ENCODE measurements at regions not wholly inside any gene's neighbourhood (a gene's known extent, or its start where the extent isn't known, plus 50 kb on each side); places are given as distances from the start of the nearest gene placed in this dataset.

- no peak for DNase-seq (ENCODE audit: low read depth in 2 of 2)
These were observed 385.7 kb upstream of the NR2F2 start for GRCh38 chr15:95944661-95945255.

- DNase-seq (ENCODE audit: low read depth in 2 of 2), result no peak
These were observed 384.3 kb upstream of the NR2F2 start for GRCh38 chr15:95946241-95946640.

- no peak for DNase-seq (ENCODE audit: low read depth in 2 of 2)
These were observed 383.6 kb upstream of the NR2F2 start for GRCh38 chr15:95946926-95947325.

GRCh38 chr15:95948411-95948810, 382.1 kb upstream of the NR2F2 start:
- no peak for DNase-seq (ENCODE audit: low read depth in 2 of 2)

- no peak for DNase-seq (ENCODE audit: low read depth in 2 of 2)
These were observed 377.5 kb upstream of the NR2F2 start for GRCh38 chr15:95953032-95953431.

GRCh38 chr15:95957861-95958260, 372.6 kb upstream of the NR2F2 start:
- DNase-seq (ENCODE audit: low read depth in 2 of 2), result no peak

GRCh38 chr15:95958382-95958781, 372.1 kb upstream of the NR2F2 start:
- no peak for DNase-seq (ENCODE audit: low read depth in 2 of 2)

GRCh38 chr15:95968856-95969255, 361.6 kb upstream of the NR2F2 start:
- DNase-seq (ENCODE audit: low read depth in 2 of 2), result no peak

- DNase-seq (ENCODE audit: low read depth in 2 of 2), result no peak
These were observed 360.2 kb upstream of the NR2F2 start for GRCh38 chr15:95970326-95970725.

- no peak for DNase-seq (ENCODE audit: low read depth in 2 of 2)
These were observed 358.4 kb upstream of the NR2F2 start for GRCh38 chr15:95972041-95972553.

- DNase-seq (ENCODE audit: low read depth in 2 of 2), result no peak
These were observed 357.7 kb upstream of the NR2F2 start for GRCh38 chr15:95972812-95973211.

GRCh38 chr15:95973566-95974256, 356.8 kb upstream of the NR2F2 start:
- no peak for DNase-seq (ENCODE audit: low read depth in 2 of 2)

GRCh38 chr15:95975212-95975611, 355.3 kb upstream of the NR2F2 start:
- DNase-seq (ENCODE audit: low read depth in 2 of 2), result no peak

- DNase-seq (ENCODE audit: low read depth in 2 of 2), result no peak
These were observed 351.2 kb upstream of the NR2F2 start for GRCh38 chr15:95979286-95979685.

- DNase-seq (ENCODE audit: low read depth in 2 of 2), result no peak
These were observed 349.3 kb upstream of the NR2F2 start for GRCh38 chr15:95981209-95981608.

- DNase-seq (ENCODE audit: low read depth in 2 of 2), result no peak
These were observed 343.2 kb upstream of the NR2F2 start for GRCh38 chr15:95987299-95987698.

GRCh38 chr15:95987886-95988573, 342.5 kb upstream of the NR2F2 start:
- DNase-seq (ENCODE audit: low read depth in 2 of 2), result no peak

GRCh38 chr15:95988574-95988887, 342.0 kb upstream of the NR2F2 start:
- no peak for DNase-seq (ENCODE audit: low read depth in 2 of 2)

GRCh38 chr15:95989392-95989791, 341.1 kb upstream of the NR2F2 start:
- DNase-seq (ENCODE audit: low read depth in 2 of 2), result no peak

GRCh38 chr15:95990833-95991232, 339.7 kb upstream of the NR2F2 start:
- no peak for DNase-seq (ENCODE audit: low read depth in 2 of 2)

- DNase-seq (ENCODE audit: low read depth in 2 of 2), result no peak
These were observed 336.1 kb upstream of the NR2F2 start for GRCh38 chr15:95994418-95994817.

- DNase-seq (ENCODE audit: low read depth in 2 of 2), result no peak
These were observed 334.9 kb upstream of the NR2F2 start for GRCh38 chr15:95995375-95996168.
